PFSK-1 (cell line): ENCODE measurements at regions not wholly inside any gene's neighbourhood (a gene's known extent, or its start where the extent isn't known, plus 50 kb on each side); places are given as distances from the start of the nearest gene placed in this dataset.

Experiments used
- FOXP2 ChIP-seq: optimal IDR thresholded peaks from 2 replicates; pipeline ENCODE3; 2011; ENCODE audit warnings: borderline replicate concordance, control low read depth, inconsistent platforms; ENCODE audit not compliant: insufficient read depth; ENCODE audit errors: extremely low read length, extremely low read depth
- POLR2AphosphoS5 ChIP-seq: IDR thresholded peaks from 2 replicates; pipeline ENCODE4 v1.6.1; 2012; ENCODE audit warnings: low read depth, mild to moderate bottlenecking, control low read depth, low read length, moderate library complexity
- SIN3A ChIP-seq: IDR thresholded peaks from 2 replicates; pipeline ENCODE4 v1.6.1; 2012; ENCODE audit warnings: mild to moderate bottlenecking, low read length, moderate library complexity, borderline replicate concordance; ENCODE audit not compliant: insufficient read depth
- TAF1 ChIP-seq: IDR thresholded peaks from 2 replicates; pipeline ENCODE4 v1.6.1; 2012; ENCODE audit warnings: low read length, control low read depth, borderline replicate concordance; ENCODE audit not compliant: insufficient read depth
- TF ChIP-seq, protein P1 (sequence below), 2 experiments: IDR thresholded peaks; 2 replicates each; pipeline versions ENCODE4 v1.6.1 to v1.8.0; 2011 to 2012; ENCODE audit warnings: low read depth in 2 of 2, low read length in 2 of 2, control low read depth in 1 of 2, inconsistent platforms in 1 of 2, mild to moderate bottlenecking in 1 of 2, moderate library complexity in 1 of 2; ENCODE audit not compliant: insufficient read depth in 1 of 2

DNA sequence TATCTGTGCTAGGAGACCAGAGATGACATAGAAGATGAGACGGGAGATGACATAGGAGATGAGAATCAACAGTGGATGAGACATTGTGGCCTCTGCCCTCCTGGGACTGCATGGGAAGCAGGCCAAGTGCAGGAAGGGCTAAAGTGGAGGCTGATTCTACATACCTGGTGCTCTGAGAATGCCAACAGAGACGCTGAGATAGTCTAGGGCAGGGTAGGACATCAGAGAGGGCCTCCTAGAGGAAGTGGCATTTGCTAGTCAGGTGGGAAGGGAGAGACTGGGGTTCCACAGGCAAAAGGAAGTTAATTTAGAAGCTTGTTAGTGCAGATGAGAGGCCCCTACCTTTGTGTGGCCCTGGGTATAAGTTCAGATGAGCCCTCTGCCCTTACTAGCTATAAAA is 224.2 kb downstream of the CBLN1 start:
- TF ChIP-seq SIN3A: no peak

DNA sequence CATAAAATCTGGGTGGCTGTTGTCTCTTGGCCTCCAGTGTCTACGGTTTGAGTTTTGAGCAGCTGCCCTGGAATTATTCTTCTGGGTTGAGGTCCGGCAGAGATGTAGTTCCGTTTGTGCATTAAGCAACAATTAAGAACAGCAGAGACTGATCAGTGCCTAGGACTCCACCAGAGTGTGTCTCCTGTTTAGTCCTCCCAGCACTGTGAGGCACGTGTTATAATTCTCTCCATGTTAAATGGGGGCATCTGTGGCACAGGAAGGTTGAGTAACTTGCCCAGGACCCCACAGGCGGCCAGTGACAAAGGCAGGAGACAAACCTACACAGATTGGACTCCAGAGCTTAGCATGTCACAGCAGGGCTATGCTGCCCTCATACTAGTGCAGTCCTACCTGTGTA is 225.1 kb downstream of the CBLN1 start:
- TF ChIP-seq POLR2AphosphoS5: no peak

DNA sequence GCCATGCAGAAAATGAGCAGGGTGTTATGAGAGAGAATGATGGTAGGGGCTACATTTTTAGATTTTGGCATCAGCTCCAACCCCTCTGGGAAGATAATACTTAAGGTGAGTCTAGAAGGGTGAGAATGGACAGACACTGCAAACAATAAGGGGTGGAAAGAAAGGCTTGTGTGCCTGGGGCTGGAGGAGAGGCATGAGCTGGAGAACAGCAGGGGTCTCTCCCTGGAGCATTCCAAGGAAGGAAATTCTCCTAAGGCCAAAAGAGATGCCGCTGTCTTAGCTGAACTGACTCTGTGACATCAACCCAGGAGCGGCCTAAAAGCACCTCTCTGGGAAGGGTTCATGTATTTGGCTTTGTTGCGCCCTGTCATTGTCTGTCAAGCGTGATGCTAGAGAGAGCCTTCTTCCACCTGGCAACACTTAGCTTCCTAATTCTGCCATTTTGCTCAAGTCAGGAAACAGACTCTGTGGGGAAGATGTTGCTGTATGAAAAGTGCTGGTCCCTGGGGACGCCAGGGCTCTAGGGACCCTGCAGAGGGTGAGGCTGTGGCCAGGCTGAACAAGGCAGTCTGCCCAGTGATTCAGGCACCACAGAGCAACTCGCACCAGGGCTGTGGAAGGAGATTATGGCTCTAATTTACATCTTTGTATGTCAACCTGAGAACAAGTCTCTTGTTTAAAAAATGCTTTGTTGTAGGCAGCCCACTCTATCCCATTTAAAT is 225.7 kb downstream of the CBLN1 start:
- TF ChIP-seq, protein P1, sequence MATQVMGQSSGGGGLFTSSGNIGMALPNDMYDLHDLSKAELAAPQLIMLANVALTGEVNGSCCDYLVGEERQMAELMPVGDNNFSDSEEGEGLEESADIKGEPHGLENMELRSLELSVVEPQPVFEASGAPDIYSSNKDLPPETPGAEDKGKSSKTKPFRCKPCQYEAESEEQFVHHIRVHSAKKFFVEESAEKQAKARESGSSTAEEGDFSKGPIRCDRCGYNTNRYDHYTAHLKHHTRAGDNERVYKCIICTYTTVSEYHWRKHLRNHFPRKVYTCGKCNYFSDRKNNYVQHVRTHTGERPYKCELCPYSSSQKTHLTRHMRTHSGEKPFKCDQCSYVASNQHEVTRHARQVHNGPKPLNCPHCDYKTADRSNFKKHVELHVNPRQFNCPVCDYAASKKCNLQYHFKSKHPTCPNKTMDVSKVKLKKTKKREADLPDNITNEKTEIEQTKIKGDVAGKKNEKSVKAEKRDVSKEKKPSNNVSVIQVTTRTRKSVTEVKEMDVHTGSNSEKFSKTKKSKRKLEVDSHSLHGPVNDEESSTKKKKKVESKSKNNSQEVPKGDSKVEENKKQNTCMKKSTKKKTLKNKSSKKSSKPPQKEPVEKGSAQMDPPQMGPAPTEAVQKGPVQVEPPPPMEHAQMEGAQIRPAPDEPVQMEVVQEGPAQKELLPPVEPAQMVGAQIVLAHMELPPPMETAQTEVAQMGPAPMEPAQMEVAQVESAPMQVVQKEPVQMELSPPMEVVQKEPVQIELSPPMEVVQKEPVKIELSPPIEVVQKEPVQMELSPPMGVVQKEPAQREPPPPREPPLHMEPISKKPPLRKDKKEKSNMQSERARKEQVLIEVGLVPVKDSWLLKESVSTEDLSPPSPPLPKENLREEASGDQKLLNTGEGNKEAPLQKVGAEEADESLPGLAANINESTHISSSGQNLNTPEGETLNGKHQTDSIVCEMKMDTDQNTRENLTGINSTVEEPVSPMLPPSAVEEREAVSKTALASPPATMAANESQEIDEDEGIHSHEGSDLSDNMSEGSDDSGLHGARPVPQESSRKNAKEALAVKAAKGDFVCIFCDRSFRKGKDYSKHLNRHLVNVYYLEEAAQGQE (IDR thresholded peaks at IDR 0.05; ENCODE audit: insufficient read depth in 1 of 2, low read depth in 2 of 2, low read length in 2 of 2): no peak
- no peak for TF ChIP-seq POLR2AphosphoS5
- no peak for TF ChIP-seq SIN3A
- TF ChIP-seq TAF1: no peak
- no peak for TF ChIP-seq FOXP2

DNA sequence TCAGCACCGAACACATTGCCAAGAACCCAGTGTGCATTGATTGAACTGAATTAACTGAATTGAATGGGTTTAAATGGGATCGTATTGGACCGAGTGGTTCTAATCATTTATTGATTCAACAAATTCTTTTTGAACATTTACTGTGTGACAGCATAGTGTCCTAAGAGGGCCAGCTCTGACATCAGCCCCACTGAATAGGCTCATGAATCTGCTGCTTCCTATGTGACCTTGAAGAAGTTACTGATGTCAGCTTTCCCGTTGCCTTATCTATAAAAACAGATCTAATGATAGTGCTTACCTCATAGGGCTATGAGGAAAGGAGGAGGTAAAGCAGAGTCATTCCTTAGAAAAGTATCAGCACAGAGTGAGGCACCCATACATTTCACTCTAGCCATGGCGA is 226.3 kb downstream of the CBLN1 start:
- TF ChIP-seq FOXP2 (no peak), POLR2AphosphoS5 (no peak), TAF1 (no peak), SIN3A (no peak)
- TF ChIP-seq, protein P1 (IDR thresholded peaks at IDR 0.05; ENCODE audit: insufficient read depth in 1 of 2, low read depth in 2 of 2, low read length in 2 of 2): no peak

DNA sequence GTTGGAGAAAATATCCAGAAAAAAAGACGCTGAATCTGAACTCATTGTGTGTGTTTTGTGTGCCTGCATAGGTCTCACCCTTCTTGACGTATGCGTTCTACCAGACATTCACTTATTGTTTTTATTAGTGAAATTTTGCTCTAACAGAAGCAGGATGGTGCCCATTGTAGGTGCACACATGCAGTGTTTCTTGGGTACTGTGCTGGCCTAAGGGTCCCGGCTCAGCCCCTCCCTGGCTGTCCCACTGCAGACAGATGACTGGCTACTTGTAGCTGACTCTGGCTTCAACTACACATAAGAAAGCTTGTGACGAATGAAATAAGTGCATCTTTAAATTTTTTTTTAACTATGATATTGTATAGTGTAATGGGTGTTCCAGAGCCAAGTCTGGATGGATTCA is 227.0 kb downstream of the CBLN1 start:
- TF ChIP-seq, protein P1 (IDR thresholded peaks at IDR 0.05; ENCODE audit: insufficient read depth in 1 of 2, low read depth in 2 of 2, low read length in 2 of 2): no peak
- TF ChIP-seq FOXP2 (no peak), SIN3A (no peak), TAF1 (no peak), POLR2AphosphoS5 (no peak)

DNA sequence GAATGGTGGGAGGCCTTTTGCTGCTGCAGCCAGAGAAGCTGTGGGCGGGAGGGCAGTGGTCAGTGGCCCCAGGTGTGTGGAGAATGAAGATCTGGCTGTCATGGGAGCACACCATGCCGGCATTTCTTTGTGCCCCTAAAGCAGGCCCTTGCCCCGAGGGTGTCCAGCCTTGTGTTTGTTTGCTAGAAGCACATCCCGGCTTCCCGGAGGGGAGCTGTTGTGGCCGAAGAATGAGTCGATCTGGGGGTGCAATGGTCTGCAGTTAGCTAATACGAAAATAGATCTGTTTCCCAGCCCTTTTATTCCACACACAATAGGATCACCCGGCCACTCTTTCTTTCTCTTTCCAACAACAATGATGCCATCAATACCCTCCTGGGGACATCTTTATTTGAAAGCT is 228.8 kb downstream of the CBLN1 start:
- TF ChIP-seq, protein P1 (IDR thresholded peaks at IDR 0.05; ENCODE audit: insufficient read depth in 1 of 2, low read depth in 2 of 2, low read length in 2 of 2): no peak
- TF ChIP-seq POLR2AphosphoS5: no peak
- TF ChIP-seq FOXP2: no peak
- no peak for TF ChIP-seq TAF1
- TF ChIP-seq SIN3A: no peak
